GM12891 (cell line): ENCODE measurements at regions not wholly inside any gene's neighbourhood (a gene's known extent, or its start where the extent isn't known, plus 50 kb on each side); places are given as distances from the start of the nearest gene placed in this dataset.

Experiments
- PAX5 ChIP-seq: IDR thresholded peaks from 2 replicates; pipeline ENCODE4 v1.6.1; 2011; ENCODE audit warnings: low read length, moderate library complexity, mild to moderate bottlenecking; ENCODE audit not compliant: insufficient read depth, severe bottlenecking
- POLR2A ChIP-seq: IDR thresholded peaks from 2 replicates; pipeline ENCODE4 v1.6.1; 2011; ENCODE audit warnings: low read depth, low read length, control low read depth
- POLR2AphosphoS5 ChIP-seq: IDR thresholded peaks from 2 replicates; pipeline ENCODE4 v1.6.1; 2011; ENCODE audit warnings: low read depth, low read length, control low read depth

GRCh38 chr10:14421941-14422340 lies 91.2 kb upstream of the FRMD4A start:
- TF ChIP-seq POLR2A: no peak
- TF ChIP-seq POLR2AphosphoS5: no peak
- no peak for TF ChIP-seq PAX5
